Coronary artery (tissue), 2 donors: ENCODE measurements at regions not wholly inside any gene's neighbourhood (a gene's known extent, or its start where the extent isn't known, plus 50 kb on each side); places are given as distances from the start of the nearest gene placed in this dataset.

Experiments
- DNase-seq: peaks from one replicate; pipeline ENCODE4 v3.0.0-alpha.2; 2017; ENCODE audit warnings: low spot score
- H3K27ac ChIP-seq, 2 donors: fragments of 200-600 bp; sonication (generic); one replicate each; pipeline ENCODE4 v1.5.1; 2016 to 2019
- H3K4me3 ChIP-seq: fragments of 200-600 bp; sonication (generic); 2 replicates; pipeline ENCODE4 v1.5.1; 2016; ENCODE audit warnings: mild to moderate bottlenecking, moderate library complexity
- TF ChIP-seq, protein P1 (sequence below): fragments of 200-600 bp; sonication (generic); IDR thresholded peaks from one replicate; pipeline ENCODE4 v1.5.1; 2019; ENCODE audit warnings: antibody characterized with exemption

DNA sequence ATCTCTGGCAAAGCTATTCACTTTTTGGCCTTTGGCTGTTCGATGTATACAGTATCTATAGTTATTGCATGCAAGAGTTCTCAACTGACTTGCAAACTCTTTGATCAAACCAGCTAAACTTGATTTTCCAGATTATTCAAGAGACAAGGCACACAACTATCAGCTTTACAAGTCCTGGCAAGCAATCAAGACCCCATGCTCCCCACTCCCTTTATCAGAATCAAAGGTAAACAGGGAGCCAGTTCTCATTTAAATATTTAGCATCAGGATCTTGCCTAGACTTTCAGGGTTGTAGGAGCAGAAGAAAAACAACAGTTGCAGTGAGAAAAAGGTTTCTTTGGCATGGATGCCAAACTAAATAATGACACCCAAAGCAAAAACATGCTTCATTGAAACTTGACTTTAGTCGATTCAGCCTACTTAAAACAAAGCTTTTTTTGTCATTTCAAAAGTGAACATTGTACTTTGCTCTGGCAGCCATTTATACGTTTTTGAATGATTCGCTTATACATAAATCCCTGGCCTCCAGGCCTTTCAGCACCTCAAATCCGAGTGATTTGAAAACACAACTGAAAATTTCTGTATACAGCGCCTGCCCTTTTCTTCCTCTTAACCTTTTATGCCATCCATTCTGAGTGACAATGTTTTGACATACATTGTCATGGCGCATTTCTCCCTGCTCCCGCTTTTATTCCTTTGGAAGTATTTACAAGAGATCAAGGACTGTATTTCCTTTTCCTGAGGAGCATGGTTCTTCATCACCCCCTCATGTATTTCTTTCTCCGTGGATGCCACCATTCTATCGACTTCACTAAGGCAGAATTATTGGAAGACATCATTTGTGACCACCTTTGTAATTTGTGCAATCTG, 340.8 kb downstream of the KLF5 start:
- no peak overlapping the region for H3K27ac ChIP-seq
- TF ChIP-seq, protein P1, sequence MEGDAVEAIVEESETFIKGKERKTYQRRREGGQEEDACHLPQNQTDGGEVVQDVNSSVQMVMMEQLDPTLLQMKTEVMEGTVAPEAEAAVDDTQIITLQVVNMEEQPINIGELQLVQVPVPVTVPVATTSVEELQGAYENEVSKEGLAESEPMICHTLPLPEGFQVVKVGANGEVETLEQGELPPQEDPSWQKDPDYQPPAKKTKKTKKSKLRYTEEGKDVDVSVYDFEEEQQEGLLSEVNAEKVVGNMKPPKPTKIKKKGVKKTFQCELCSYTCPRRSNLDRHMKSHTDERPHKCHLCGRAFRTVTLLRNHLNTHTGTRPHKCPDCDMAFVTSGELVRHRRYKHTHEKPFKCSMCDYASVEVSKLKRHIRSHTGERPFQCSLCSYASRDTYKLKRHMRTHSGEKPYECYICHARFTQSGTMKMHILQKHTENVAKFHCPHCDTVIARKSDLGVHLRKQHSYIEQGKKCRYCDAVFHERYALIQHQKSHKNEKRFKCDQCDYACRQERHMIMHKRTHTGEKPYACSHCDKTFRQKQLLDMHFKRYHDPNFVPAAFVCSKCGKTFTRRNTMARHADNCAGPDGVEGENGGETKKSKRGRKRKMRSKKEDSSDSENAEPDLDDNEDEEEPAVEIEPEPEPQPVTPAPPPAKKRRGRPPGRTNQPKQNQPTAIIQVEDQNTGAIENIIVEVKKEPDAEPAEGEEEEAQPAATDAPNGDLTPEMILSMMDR, result no peak
- no peak overlapping the region for H3K4me3 ChIP-seq
- DNase-seq, result no peak

DNA sequence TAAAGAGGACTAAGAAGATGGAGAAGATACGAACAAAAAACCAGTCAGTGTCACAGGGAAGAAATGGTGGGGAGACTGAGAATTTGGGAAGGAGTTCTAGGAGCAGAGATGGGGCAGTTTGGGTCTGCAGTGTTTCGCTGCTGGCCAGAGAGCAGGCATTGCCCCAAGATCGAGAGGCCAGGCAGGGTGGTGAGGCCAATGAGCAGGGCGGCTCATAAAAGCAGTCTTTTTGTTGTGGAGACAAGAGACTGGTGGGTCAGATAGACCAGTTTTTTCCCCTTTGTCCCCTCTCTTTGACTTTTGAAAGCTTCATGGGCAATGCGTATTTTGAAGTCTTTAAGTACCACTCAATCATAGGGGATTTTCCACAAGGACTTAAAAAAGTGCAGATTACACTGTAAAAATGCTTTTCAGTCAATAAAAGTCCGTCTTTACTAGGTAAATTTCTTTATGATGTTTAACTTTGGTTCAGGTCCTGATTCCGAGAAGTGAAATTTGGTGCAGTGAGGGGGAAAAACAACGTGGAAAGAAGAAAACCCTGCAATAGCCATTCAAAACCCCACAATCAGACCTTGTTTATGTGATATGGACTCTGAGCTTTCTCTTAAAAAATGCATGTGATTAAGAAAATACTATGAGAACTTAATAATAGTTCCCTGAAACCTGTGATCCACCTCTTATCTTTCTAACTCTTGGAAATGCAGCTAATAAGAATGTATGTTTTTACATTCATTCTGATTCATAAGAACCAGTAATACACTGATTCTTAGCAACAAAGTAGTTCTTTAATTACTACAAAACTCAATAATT, 338.9 kb downstream of the KLF5 start:
- Histone ChIP-seq H3K4me3 (no peak overlapping the region), H3K27ac (no peak overlapping the region)
- TF ChIP-seq, protein P1, result no peak
- DNase-seq, result no peak

DNA sequence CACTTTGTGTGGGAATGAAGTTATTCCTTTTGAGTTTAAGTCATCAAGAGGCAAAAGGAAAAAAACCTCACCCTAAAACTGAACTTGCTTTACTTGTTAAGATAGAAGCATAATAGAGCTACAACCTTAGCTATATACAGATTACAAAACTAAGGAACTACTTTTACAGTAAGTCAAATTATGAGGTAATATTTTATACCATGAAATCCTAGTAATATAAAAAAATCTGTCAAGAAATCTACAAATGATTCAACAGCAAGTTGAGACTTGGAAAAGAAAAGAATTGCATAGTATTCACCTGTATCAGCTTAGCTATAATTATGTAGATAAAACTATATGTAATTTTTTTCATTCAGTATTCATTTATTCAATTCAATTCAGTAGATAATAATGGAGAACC, 335.3 kb downstream of the KLF5 start:
- TF ChIP-seq, protein P1, result no peak
- H3K27ac ChIP-seq, result no peak overlapping the region
- no peak for DNase-seq
- H3K4me3 ChIP-seq, result no peak overlapping the region

DNA sequence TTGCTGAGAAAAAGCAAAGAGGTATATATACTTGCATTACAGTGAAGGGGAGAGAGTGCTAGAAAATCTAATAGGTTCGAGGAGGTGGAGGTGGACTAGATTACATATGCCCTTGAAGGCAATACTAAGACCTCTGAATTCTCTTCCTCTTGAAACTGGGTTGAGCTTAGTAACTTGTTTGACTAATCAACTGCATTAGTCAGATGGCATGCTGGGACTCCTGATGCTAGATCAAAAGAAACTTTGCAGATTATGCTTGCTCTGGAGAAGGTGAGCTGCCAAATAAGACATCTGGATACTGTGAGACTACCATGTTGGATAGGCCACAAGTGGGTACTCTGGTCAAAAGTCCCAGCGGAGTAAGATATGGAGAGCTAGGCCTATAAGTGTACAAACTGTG, 331.3 kb downstream of the KLF5 start:
- no peak for DNase-seq
- no peak overlapping the region for H3K27ac ChIP-seq
- no peak overlapping the region for H3K4me3 ChIP-seq
- TF ChIP-seq, protein P1, result no peak

DNA sequence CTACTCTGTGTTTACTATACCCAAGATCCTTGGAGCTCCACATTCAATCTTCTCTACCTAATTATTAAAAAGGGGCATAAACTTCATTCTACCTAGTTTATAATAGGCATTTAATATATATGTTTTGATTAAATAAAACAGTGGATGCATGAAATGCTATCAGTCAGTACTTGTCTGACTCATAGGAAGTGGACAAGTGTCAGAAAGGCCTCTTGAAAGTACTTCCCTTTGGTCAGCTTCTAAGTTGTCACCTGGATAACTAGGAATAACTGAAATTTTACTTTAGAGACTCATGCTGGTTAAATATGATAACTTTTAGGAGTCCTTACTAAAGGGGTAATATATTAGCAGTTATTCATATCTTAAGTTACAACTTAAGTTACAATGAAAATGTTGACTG, 329.8 kb downstream of the KLF5 start:
- H3K27ac ChIP-seq, result no peak overlapping the region
- no peak for DNase-seq
- TF ChIP-seq, protein P1, result no peak
- H3K4me3 ChIP-seq, result no peak overlapping the region

DNA sequence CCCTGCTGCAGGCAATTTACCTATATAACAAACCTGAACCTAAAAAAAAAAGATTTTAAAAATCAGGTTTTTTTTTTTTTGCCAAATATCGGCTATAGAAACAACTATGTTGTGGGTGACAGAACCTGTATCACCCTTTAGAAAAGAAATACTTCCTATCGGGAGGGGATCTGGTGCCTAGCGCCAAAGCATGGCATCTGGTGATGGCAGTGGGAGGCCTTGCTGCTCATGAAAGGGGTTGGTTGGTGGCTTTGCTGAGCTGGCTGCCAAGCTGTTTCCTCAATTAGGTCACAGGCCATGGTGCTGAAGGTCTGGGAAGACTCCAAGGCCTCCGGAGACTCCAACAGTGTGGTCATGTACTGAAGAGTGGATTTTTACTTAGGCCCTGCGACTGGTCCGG, 328.5 kb downstream of the KLF5 start:
- Histone ChIP-seq H3K27ac (no peak overlapping the region), H3K4me3 (no peak overlapping the region)
- no peak for DNase-seq
- TF ChIP-seq, protein P1, result no peak

DNA sequence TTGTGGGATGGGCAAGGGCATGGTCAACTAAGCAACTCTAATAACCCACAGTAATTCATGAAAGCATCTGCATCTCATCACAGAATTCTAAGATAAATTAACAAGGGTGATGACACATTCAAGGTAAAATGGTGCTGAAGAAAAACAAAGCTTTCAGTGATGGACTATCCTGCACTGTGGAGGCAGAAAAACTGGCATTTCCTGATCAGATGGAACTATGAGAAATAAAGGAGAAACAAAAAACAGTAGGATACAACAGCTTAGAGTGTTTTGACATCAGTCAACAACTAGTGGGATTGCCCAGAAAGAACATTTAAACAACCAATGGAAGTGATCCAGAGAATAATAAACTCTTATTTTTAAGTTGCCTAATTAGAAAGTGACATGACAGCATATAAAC, 327.0 kb downstream of the KLF5 start:
- TF ChIP-seq, protein P1, result no peak
- DNase-seq, result no peak
- no peak overlapping the region for H3K27ac ChIP-seq
- no peak overlapping the region for H3K4me3 ChIP-seq
